H9 (cell line): ENCODE measurements at regions not wholly inside any gene's neighbourhood (a gene's known extent, or its start where the extent isn't known, plus 50 kb on each side); places are given as distances from the start of the nearest gene placed in this dataset.
"Not testable (repeated sequence)": the region's sequence is repeated elsewhere in the genome, so short reads cannot be mapped to it uniquely, and the experiment has no call there.

Experiments used
- DNase-seq: peaks from one replicate; pipeline ENCODE4 v3.0.0-alpha.2; 2017
- H2AFZ ChIP-seq: one replicate; pipeline ENCODE4 v1.6.1; 2013; ENCODE audit warnings: mild to moderate bottlenecking, low read length, control low read depth, moderate library complexity
- H2AK5ac ChIP-seq: 2 replicates; pipeline ENCODE4 v1.6.1; 2013; ENCODE audit warnings: low read length, control low read depth, mixed read lengths; ENCODE audit not compliant: insufficient read length
- H2BK120ac ChIP-seq: one replicate; pipeline ENCODE4 v1.6.1; 2013; ENCODE audit warnings: low read depth, mild to moderate bottlenecking, low read length, control low read depth, inconsistent platforms; ENCODE audit not compliant: poor library complexity, severe bottlenecking
- H2BK12ac ChIP-seq: 2 replicates; pipeline ENCODE4 v1.6.1; 2013; ENCODE audit warnings: low read length, control low read depth, mixed read lengths, low read depth; ENCODE audit not compliant: insufficient read length
- H2BK15ac ChIP-seq: 2 replicates; pipeline ENCODE4 v1.6.1; 2013; ENCODE audit warnings: low read depth, low read length, control low read depth
- H2BK20ac ChIP-seq: one replicate; pipeline ENCODE4 v1.6.1; 2013; ENCODE audit warnings: low read depth, mild to moderate bottlenecking, low read length, control low read depth, inconsistent platforms; ENCODE audit not compliant: poor library complexity, severe bottlenecking
- H2BK5ac ChIP-seq: 2 replicates; pipeline ENCODE4 v1.6.1; 2013; ENCODE audit warnings: low read length, control low read depth, mixed read lengths; ENCODE audit not compliant: insufficient read length
- H3K14ac ChIP-seq: 2 replicates; pipeline ENCODE4 v1.6.1; 2013; ENCODE audit warnings: low read length, control low read depth; ENCODE audit not compliant: insufficient read depth
- H3K18ac ChIP-seq: 2 replicates; pipeline ENCODE4 v1.6.1; 2013; ENCODE audit warnings: low read depth, mild to moderate bottlenecking, mixed read lengths, low read length, control low read depth; ENCODE audit not compliant: insufficient read length
- H3K23ac ChIP-seq: 2 replicates; pipeline ENCODE4 v1.6.1; 2013; ENCODE audit warnings: low read length, control low read depth, mixed read lengths, low read depth; ENCODE audit not compliant: insufficient read length
- H3K23me2 ChIP-seq: 2 replicates; pipeline ENCODE4 v1.6.1; 2013; ENCODE audit warnings: low read depth, mild to moderate bottlenecking, mixed read lengths, low read length, control low read depth; ENCODE audit not compliant: insufficient read length, poor library complexity, severe bottlenecking
- H3K27ac ChIP-seq: 2 replicates; pipeline ENCODE4 v1.5.1; 2013; ENCODE audit warnings: low read length, control low read depth, mixed read lengths, low read depth; ENCODE audit not compliant: insufficient read length
- H3K27me3 ChIP-seq: 2 replicates; pipeline ENCODE4 v1.6.1; 2013; ENCODE audit warnings: low read length, control low read depth, inconsistent platforms; ENCODE audit not compliant: insufficient read depth
- H3K4ac ChIP-seq: 2 replicates; pipeline ENCODE4 v1.6.1; 2013; ENCODE audit warnings: low read depth, mild to moderate bottlenecking, control low read depth, inconsistent platforms, low read length, moderate library complexity
- H3K4me1 ChIP-seq: 2 replicates; pipeline ENCODE4 v1.6.1; 2013; ENCODE audit warnings: low read length, control low read depth, inconsistent platforms; ENCODE audit not compliant: insufficient read depth
- H3K4me2 ChIP-seq: 2 replicates; pipeline ENCODE4 v1.6.1; 2013; ENCODE audit warnings: low read length, control low read depth, mixed read lengths; ENCODE audit not compliant: insufficient read length, insufficient read depth
- H3K56ac ChIP-seq: 2 replicates; pipeline ENCODE4 v1.6.1; 2013; ENCODE audit warnings: low read depth, mild to moderate bottlenecking, mixed read lengths, low read length, control low read depth; ENCODE audit not compliant: insufficient read length
- H3K79me1 ChIP-seq: 2 replicates; pipeline ENCODE4 v1.6.1; 2013; ENCODE audit warnings: low read depth, mild to moderate bottlenecking, moderate library complexity, low read length, control low read depth, inconsistent platforms; ENCODE audit not compliant: insufficient read depth, poor library complexity, severe bottlenecking
- H3K79me2 ChIP-seq: 2 replicates; pipeline ENCODE4 v1.6.1; 2013; ENCODE audit warnings: low read length, control low read depth, inconsistent platforms; ENCODE audit not compliant: insufficient read depth
- H3K9ac ChIP-seq: 2 replicates; pipeline ENCODE4 v1.6.1; 2013; ENCODE audit warnings: low read length, control low read depth, mixed read lengths; ENCODE audit not compliant: insufficient read length; ENCODE audit errors: extremely low read depth
- H3K9me3 ChIP-seq: one replicate; pipeline ENCODE4 v1.6.1; 2013; ENCODE audit warnings: low read depth, low read length, inconsistent platforms; ENCODE audit not compliant: control insufficient read depth
- H3T11ph ChIP-seq: one replicate; pipeline ENCODE4 v1.6.1; 2013; ENCODE audit warnings: mild to moderate bottlenecking, low read length, control low read depth, inconsistent platforms
- H4K20me1 ChIP-seq: one replicate; pipeline ENCODE4 v1.6.1; 2013; ENCODE audit not compliant: control insufficient read depth, insufficient read length, insufficient read depth
- H4K5ac ChIP-seq: 2 replicates; pipeline ENCODE4 v1.6.1; 2013; ENCODE audit warnings: low read depth, mild to moderate bottlenecking, mixed read lengths, low read length, control low read depth; ENCODE audit not compliant: insufficient read length
- H4K8ac ChIP-seq: replicated peaks from 2 replicates; pipeline ENCODE4 v1.6.1; 2013; ENCODE audit warnings: low read length, control low read depth, mixed read lengths, low read depth; ENCODE audit not compliant: insufficient read length
- H4K91ac ChIP-seq: 2 replicates; pipeline ENCODE4 v1.6.1; 2013; ENCODE audit warnings: low read depth, mild to moderate bottlenecking, moderate library complexity, mixed read lengths, low read length, control low read depth; ENCODE audit not compliant: insufficient read length
- H3K27ac Mint-ChIP-seq, 3 experiments: 2 replicates in 2 of 3; 3 replicates in 1 of 3; pipeline ENCODE4 v1.8.0; 2020 to 2021; ENCODE audit warnings: mixed read lengths in 3 of 3, mild to moderate bottlenecking in 1 of 3, moderate library complexity in 1 of 3
- H3K27me3 Mint-ChIP-seq: 2 replicates; pipeline ENCODE4 v1.8.0; 2021; ENCODE audit warnings: low read depth, mild to moderate bottlenecking, moderate library complexity, mixed read lengths
- H3K36me3 Mint-ChIP-seq, 3 experiments: 2 replicates in 2 of 3; 3 replicates in 1 of 3; pipeline ENCODE4 v1.8.0; 2020 to 2021; ENCODE audit warnings: low read depth in 3 of 3, mixed read lengths in 3 of 3; ENCODE audit not compliant: insufficient read depth in 1 of 3
- H3K4me1 Mint-ChIP-seq, 2 experiments: 2 replicates each; pipeline ENCODE4 v1.8.0; 2020; ENCODE audit warnings: mixed read lengths in 2 of 2
- H3K4me3 Mint-ChIP-seq, 2 experiments: 2 replicates in 1 of 2; 3 replicates in 1 of 2; pipeline ENCODE4 v1.8.0; 2020 to 2021; ENCODE audit warnings: mild to moderate bottlenecking in 2 of 2, mixed read lengths in 2 of 2, moderate library complexity in 1 of 2
- H3K9me3 Mint-ChIP-seq, 2 experiments: 2 replicates in 1 of 2; 3 replicates in 1 of 2; pipeline ENCODE4 v1.8.0; 2020; ENCODE audit warnings: mild to moderate bottlenecking in 2 of 2, mixed read lengths in 2 of 2, moderate library complexity in 1 of 2
- WGBS: extraction: QIAGEN DNeasy Blood & Tissue Kit; methylation state at CpG from one replicate; pipeline ENCODE4 v1.1.7; 2013; ENCODE audit warnings: missing lambda C conversion rate, low lambda C conversion rate, mixed read lengths; ENCODE audit not compliant: insufficient read length; ENCODE audit errors: extremely low coverage; 5-methylcytosine and 5-hydroxymethylcytosine counted together

DNA sequence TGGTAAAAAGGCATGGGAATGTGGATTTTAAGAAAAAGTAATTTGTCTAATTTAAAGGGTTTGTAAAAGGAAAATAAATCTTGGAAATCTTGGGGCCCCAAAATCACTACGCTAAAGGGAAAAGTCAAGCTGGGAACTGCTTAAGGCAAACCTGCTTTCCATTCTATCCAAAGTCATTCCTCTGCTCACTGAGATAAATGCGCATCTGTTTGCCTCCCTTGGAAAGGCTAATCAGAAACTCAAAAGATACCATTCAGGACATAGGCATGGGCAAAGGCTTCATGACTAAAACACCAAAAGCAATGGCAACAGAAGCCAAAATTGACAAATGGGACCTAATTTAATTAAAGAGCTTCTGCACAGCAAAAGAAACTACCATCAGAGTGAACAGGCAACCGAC, 70.4 kb upstream of the GPRC5B start:
- not testable (repeated sequence) for H3K27me3 Mint-ChIP-seq, H3K4ac ChIP-seq, H2BK15ac ChIP-seq, H3K4me2 ChIP-seq, H2AFZ ChIP-seq, H3K36me3 Mint-ChIP-seq, H3K9me3 Mint-ChIP-seq, H2BK5ac ChIP-seq, H4K5ac ChIP-seq, H2BK120ac ChIP-seq, H3K4me1 Mint-ChIP-seq, H3K23me2 ChIP-seq, H3K27ac ChIP-seq, H4K8ac ChIP-seq, H4K91ac ChIP-seq, H2BK12ac ChIP-seq, H3K56ac ChIP-seq, H4K20me1 ChIP-seq, H3K79me1 ChIP-seq, H2BK20ac ChIP-seq, H3K18ac ChIP-seq, H2AK5ac ChIP-seq, H3K23ac ChIP-seq, H3K79me2 ChIP-seq, H3K9ac ChIP-seq, H3K4me1 ChIP-seq, H3K27me3 ChIP-seq, DNase-seq, H3T11ph ChIP-seq, H3K4me3 Mint-ChIP-seq, H3K9me3 ChIP-seq, H3K14ac ChIP-seq, H3K27ac Mint-ChIP-seq
- no CpG with 5 or more reads among the region's 3 CpGs for WGBS
